Nephron progenitor cell (in vitro differentiated cells): ENCODE measurements at regions not wholly inside any gene's neighbourhood (a gene's known extent, or its start where the extent isn't known, plus 50 kb on each side); places are given as distances from the start of the nearest gene placed in this dataset.

Source experiments
- DNase-seq: peaks from one replicate; pipeline ENCODE4 v3.0.0; 2021
- H3K27ac Mint-ChIP-seq: 2 replicates; pipeline ENCODE4 v1.8.0; 2021; ENCODE audit warnings: mild to moderate bottlenecking, moderate library complexity, mixed read lengths
- H3K27me3 Mint-ChIP-seq: 2 replicates; pipeline ENCODE4 v1.8.0; 2021; ENCODE audit warnings: mild to moderate bottlenecking, low read depth, mixed read lengths; ENCODE audit not compliant: poor library complexity
- H3K36me3 Mint-ChIP-seq: 2 replicates; pipeline ENCODE4 v1.8.0; 2021; ENCODE audit warnings: low read depth, mixed read lengths
- H3K4me1 Mint-ChIP-seq: 2 replicates; pipeline ENCODE4 v1.8.0; 2021; ENCODE audit warnings: mixed read lengths
- H3K4me3 Mint-ChIP-seq: 2 replicates; pipeline ENCODE4 v1.8.0; 2021; ENCODE audit warnings: mild to moderate bottlenecking, moderate library complexity, mixed read lengths
- H3K9me3 Mint-ChIP-seq: 2 replicates; pipeline ENCODE4 v1.8.0; 2021; ENCODE audit warnings: mild to moderate bottlenecking, moderate library complexity, mixed read lengths
- TF ChIP-seq, protein P1 (sequence below): fragments of 200-600 bp; sonication (generic); IDR thresholded peaks from 2 replicates; pipeline ENCODE4 v1.5.0; 2021; ENCODE audit warnings: antibody characterized with exemption

DNA sequence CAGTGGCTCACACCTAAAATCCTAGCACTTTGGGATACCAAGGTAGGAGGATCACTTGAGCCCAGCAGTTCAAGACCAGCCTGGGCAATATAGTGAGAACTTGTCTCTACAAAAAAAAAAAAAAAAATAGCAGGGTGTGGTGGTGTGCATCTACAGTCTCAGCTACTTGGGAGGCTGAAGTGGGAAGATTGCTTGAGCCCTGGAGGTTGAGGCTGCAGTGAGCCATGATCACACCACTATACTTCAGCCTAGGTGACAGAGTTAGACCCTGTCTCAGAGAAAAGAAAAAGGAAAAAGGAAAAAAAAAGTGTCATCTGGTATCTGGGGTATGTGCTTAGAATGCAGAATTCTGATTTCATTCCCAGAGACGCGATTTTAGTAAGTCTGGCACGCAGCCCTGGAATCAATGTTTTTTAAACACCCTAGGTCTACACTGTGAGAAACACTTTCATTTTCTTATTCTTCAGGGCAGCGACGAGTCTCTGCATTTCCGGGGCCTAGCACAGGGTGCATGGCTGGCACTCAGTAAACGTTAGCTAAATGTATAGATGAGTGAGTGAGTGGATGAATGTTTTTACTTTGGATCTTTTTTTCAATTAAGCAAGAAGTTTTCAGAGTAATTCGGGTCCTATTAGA is 243.8 kb upstream of the PWP1 start:
- DNase-seq: no peak
- peaks cover 7% of the 10 kb centered on the region for H3K9me3 Mint-ChIP-seq
- H3K4me1 Mint-ChIP-seq: peaks cover 28% of the 10 kb centered on the region

DNA sequence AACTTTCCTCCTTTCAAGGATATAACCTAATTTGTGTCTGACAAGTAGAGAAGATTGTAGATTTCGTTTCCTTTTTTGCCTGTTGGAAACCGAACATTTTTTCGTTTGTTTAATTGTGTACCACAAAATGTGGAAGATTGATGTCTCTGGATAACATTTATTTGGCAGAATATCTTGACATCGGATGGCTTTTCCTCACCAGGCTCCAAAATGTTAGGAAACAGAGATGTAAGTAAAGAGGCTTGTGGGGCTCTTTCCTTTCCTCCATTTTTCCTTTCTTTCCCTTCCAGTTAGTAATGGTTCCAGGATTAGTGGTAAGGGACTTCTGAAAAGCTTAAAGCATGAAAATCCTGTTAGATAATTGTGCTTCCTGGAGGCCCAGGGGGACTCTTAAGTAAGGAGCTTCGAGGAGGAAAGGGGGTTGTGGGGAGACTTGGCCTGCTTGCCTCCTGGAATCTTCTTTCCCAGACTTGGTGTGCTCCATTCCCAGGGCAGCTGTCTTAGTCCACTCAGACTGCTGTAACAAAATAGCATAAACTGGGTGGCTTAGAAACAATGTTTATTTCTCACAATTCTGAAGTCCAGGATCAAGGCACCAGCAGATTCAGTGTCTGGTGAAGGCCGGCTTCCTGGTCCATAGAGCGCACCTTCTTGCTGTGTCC is 243.1 kb upstream of the PWP1 start:
- Mint-ChIP-seq H3K27me3 (peaks cover 43% of the 10 kb centered on the region), H3K4me3 (no peak overlapping the region), H3K4me1 (peaks cover 28% of the 10 kb centered on the region), H3K27ac (no peak overlapping the region), H3K36me3 (no peaks in the 10 kb centered on the region), H3K9me3 (peaks cover 7% of the 10 kb centered on the region)
- TF ChIP-seq, protein P1, sequence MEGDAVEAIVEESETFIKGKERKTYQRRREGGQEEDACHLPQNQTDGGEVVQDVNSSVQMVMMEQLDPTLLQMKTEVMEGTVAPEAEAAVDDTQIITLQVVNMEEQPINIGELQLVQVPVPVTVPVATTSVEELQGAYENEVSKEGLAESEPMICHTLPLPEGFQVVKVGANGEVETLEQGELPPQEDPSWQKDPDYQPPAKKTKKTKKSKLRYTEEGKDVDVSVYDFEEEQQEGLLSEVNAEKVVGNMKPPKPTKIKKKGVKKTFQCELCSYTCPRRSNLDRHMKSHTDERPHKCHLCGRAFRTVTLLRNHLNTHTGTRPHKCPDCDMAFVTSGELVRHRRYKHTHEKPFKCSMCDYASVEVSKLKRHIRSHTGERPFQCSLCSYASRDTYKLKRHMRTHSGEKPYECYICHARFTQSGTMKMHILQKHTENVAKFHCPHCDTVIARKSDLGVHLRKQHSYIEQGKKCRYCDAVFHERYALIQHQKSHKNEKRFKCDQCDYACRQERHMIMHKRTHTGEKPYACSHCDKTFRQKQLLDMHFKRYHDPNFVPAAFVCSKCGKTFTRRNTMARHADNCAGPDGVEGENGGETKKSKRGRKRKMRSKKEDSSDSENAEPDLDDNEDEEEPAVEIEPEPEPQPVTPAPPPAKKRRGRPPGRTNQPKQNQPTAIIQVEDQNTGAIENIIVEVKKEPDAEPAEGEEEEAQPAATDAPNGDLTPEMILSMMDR: no peak
- DNase-seq: no peak

More for the DNA sequence above, 243.8 kb upstream of the PWP1 start:
- no peaks in the 10 kb centered on the region for H3K36me3 Mint-ChIP-seq
- no peak overlapping the region for H3K27ac Mint-ChIP-seq
- H3K27me3 Mint-ChIP-seq: peaks cover 45% of the 10 kb centered on the region
- no peak overlapping the region for H3K4me3 Mint-ChIP-seq
- TF ChIP-seq, protein P1: no peak

DNA sequence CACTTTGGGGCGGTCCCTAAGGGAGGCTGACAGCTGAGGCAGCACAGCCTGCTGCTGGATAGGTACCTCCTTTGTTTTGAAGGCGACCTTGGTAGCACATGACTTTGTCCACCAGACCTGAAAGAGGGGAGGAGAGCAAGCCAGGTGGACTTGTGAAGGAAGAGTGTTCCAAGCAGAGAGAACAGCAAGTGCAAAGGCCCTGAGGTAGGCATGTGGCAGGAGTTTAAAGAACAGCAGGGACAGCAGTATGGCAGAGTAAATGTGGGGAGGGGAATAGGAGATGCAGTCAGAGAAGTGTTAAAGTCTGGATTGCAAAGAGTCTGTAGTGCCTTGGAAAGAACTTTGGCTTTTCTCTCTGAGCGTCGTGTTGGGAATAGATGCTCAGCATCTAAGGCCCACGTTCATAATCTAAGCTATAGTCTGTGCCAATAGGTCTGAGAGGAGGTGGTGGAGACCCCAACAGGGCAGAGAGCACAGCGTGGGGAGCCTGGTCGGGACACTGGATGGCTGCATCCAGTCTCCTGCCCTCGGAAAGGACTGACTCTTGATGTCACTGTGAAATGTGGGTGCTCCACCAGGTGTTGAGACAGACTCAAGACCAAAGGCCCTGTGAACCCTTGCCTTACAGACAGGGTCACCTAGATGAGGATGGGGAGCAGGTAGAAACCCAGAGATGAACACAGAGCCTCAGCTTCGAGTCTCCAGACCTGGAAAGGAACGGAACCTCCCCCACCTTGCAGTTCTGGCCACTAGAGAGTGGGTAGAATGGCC is 242.1 kb upstream of the PWP1 start:
- H3K27ac Mint-ChIP-seq: no peak overlapping the region
- TF ChIP-seq, protein P1: no peak
- H3K36me3 Mint-ChIP-seq: no peaks in the 10 kb centered on the region
- H3K4me1 Mint-ChIP-seq: peaks cover 21% of the 10 kb centered on the region
- peaks cover 36% of the 10 kb centered on the region for H3K27me3 Mint-ChIP-seq
- DNase-seq: no peak
- no peak overlapping the region for H3K4me3 Mint-ChIP-seq
- peaks cover 7% of the 10 kb centered on the region for H3K9me3 Mint-ChIP-seq

DNA sequence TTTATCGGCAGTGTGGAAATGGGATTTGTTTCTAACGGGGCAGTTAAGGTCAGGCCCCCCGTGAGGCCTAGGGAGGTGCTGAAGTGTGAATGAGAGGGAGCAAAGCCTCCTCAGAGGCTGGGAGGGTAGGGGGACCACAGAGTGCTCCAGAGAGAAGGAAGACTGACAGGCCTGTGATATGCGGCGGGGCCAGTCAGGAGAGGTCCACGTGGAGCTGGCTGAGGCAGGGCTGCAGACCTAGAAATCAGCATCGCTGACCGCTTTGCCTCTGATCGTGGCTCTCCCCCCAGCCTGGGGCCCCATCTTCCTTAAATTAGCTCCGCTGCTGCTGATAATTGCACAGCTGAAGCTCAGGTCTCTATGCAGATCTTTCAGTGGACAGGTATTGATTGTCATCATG is 240.8 kb upstream of the PWP1 start:
- peaks cover 36% of the 10 kb centered on the region for H3K27me3 Mint-ChIP-seq

DNA sequence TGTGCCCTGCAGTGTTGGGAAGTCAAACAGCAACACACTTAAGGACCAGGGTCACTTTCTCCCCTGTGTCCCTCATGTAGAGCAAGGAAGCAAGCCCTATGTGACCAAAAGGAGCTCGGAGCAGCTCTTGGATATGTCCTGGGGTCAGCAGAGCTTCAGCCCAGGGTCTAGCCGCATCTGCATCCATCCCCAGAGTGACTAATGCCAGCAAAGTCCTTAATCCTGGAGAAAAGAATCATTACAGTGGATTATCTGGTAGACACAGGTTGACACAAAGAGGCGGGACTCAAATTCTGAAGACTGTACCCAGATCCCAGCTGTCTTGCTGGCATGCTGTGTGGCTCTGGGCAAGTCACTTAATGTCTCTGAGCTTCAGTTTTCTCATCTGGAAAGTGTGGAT is 239.1 kb upstream of the PWP1 start:
- Mint-ChIP-seq H3K27ac (no peak overlapping the region), H3K9me3 (peaks cover 7% of the 10 kb centered on the region), H3K27me3 (peaks cover 45% of the 10 kb centered on the region), H3K36me3 (no peaks in the 10 kb centered on the region), H3K4me3 (no peak overlapping the region), H3K4me1 (peaks cover 24% of the 10 kb centered on the region)
- TF ChIP-seq, protein P1: no peak
- DNase-seq: no peak

More for the DNA sequence above, 240.8 kb upstream of the PWP1 start:
- Mint-ChIP-seq H3K4me1 (peaks cover 9% of the 10 kb centered on the region), H3K4me3 (no peak overlapping the region), H3K9me3 (peaks cover 7% of the 10 kb centered on the region), H3K27ac (no peak overlapping the region), H3K36me3 (no peaks in the 10 kb centered on the region)
- TF ChIP-seq, protein P1: no peak
- DNase-seq: no peak
